Fibroblast of lung (primary cell): ENCODE measurements at regions not wholly inside any gene's neighbourhood (a gene's known extent, or its start where the extent isn't known, plus 50 kb on each side); places are given as distances from the start of the nearest gene placed in this dataset.

Experiments
- EZH2 ChIP-seq: IDR thresholded peaks from 2 replicates; pipeline ENCODE4 v1.5.1; 2012; ENCODE audit warnings: low read length, control low read depth, mild to moderate bottlenecking; ENCODE audit errors: missing control alignments
- TF ChIP-seq, protein P1 (sequence below), 2 donors: IDR thresholded peaks in 1 of 2; conservative IDR thresholded peaks in 1 of 2; 1 replicate in 1 of 2; 2 replicates in 1 of 2; pipeline ENCODE4 v1.5.1; 2011 to 2012; ENCODE audit warnings: low read length in 2 of 2, control low read depth in 1 of 2, inconsistent platforms in 1 of 2, low read depth in 1 of 2, mild to moderate bottlenecking in 1 of 2

DNA sequence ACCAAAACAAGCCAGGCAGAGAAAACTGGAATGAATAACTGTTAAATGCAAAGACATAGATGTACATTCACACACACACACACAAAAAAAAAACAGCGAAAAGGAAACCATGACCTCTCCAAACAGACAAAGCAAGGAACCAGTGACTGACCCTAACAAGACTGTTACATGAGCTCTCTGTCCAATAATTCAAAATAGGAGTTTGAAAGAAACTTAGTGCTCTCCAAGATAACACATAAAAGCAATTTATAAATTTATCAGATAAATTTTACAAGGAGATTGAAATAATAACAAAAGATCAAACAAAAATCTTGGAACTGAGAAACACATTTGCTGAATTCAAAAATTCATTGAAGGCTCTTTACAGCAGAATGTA, 423.5 kb upstream of the RGMB start:
- TF ChIP-seq, protein P1, sequence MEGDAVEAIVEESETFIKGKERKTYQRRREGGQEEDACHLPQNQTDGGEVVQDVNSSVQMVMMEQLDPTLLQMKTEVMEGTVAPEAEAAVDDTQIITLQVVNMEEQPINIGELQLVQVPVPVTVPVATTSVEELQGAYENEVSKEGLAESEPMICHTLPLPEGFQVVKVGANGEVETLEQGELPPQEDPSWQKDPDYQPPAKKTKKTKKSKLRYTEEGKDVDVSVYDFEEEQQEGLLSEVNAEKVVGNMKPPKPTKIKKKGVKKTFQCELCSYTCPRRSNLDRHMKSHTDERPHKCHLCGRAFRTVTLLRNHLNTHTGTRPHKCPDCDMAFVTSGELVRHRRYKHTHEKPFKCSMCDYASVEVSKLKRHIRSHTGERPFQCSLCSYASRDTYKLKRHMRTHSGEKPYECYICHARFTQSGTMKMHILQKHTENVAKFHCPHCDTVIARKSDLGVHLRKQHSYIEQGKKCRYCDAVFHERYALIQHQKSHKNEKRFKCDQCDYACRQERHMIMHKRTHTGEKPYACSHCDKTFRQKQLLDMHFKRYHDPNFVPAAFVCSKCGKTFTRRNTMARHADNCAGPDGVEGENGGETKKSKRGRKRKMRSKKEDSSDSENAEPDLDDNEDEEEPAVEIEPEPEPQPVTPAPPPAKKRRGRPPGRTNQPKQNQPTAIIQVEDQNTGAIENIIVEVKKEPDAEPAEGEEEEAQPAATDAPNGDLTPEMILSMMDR (conservative IDR thresholded peaks at IDR 0.05 in 1 of 2, IDR thresholded peaks at IDR 0.05 in 1 of 2; ENCODE audit: low read depth in 1 of 2, low read length in 2 of 2) = no peak
- no peak for TF ChIP-seq EZH2
